ENCODE measurements at regions not wholly inside any gene's neighbourhood (a gene's known extent, or its start where the extent isn't known, plus 50 kb on each side); places are given as distances from the start of the nearest gene placed in this dataset.

GRCh38 chr3:148186881-148187280 is 510.8 kb upstream of the AGTR1 start:
- intact Hi-C loops (cut with DNase I; ENCODE audit: low total_unique reads) = no loop called here
- TF ChIP-seq POLR2A (IDR thresholded peaks at IDR 0.05) (no peak), CTCF (IDR thresholded peaks at IDR 0.05) (no peak)
- Histone ChIP-seq H3K4me3 (no peak overlapping the region), H3K36me3 (ENCODE audit: low read depth, missing control alignments) (no peaks in the 10 kb centered on the region), H3K4me1 (no peaks in the 10 kb centered on the region), H3K9me3 (no peaks in the 10 kb centered on the region), H3K27me3 (no peaks in the 10 kb centered on the region), H3K27ac (no peak overlapping the region)
- DNase-seq = no peak
- 72 to 73% methylated on average over 2 of the region's 2 CpGs for WGBS, 2 donors

- Histone ChIP-seq H3K27ac (no peak overlapping the region), H3K4me3 (no peak overlapping the region), H3K27me3 (no peaks in the 10 kb centered on the region), H3K9me3 (no peaks in the 10 kb centered on the region), H3K36me3 (ENCODE audit: low read depth, missing control alignments) (no peaks in the 10 kb centered on the region), H3K4me1 (no peaks in the 10 kb centered on the region)
- TF ChIP-seq CTCF (IDR thresholded peaks at IDR 0.05) (no peak), POLR2A (IDR thresholded peaks at IDR 0.05) (no peak)
- no peak for DNase-seq
- intact Hi-C loops (cut with DNase I; ENCODE audit: low total_unique reads) = no loop called here
These were observed 510.4 kb upstream of the AGTR1 start for GRCh38 chr3:148187296-148187695.

- intact Hi-C loops (cut with DNase I; ENCODE audit: low total_unique reads) = no loop called here
- no peaks in the 10 kb centered on the region for H3K9me3 ChIP-seq
- WGBS, 2 donors = 46 to 64% methylated on average over 1 of the region's 1 CpG
- no peak for TF ChIP-seq CTCF (IDR thresholded peaks at IDR 0.05)
- TF ChIP-seq POLR2A (IDR thresholded peaks at IDR 0.05) = no peak
- H3K27ac ChIP-seq = no peak overlapping the region
- no peaks in the 10 kb centered on the region for H3K36me3 ChIP-seq (ENCODE audit: low read depth, missing control alignments)
- no peaks in the 10 kb centered on the region for H3K4me1 ChIP-seq
- no peak overlapping the region for H3K4me3 ChIP-seq
- H3K27me3 ChIP-seq = no peaks in the 10 kb centered on the region
- DNase-seq = no peak
These were observed 507.2 kb upstream of the AGTR1 start for GRCh38 chr3:148190441-148190990.

- Histone ChIP-seq H3K27me3 (no peaks in the 10 kb centered on the region), H3K4me3 (no peak overlapping the region), H3K36me3 (ENCODE audit: low read depth, missing control alignments) (no peaks in the 10 kb centered on the region), H3K27ac (no peak overlapping the region), H3K9me3 (no peaks in the 10 kb centered on the region), H3K4me1 (no peaks in the 10 kb centered on the region)
- WGBS, 2 donors = 90% methylated on average over 5 of the region's 5 CpGs
- no peak for DNase-seq
- TF ChIP-seq POLR2A (IDR thresholded peaks at IDR 0.05) (no peak), CTCF (IDR thresholded peaks at IDR 0.05) (no peak)
- intact Hi-C loops (cut with DNase I; ENCODE audit: low total_unique reads) = no loop called here
These were observed 505.7 kb upstream of the AGTR1 start for GRCh38 chr3:148191966-148192365.

GRCh38 chr3:148197061-148197460 is 500.6 kb upstream of the AGTR1 start:
- Histone ChIP-seq H3K4me3 (no peak overlapping the region), H3K4me1 (no peaks in the 10 kb centered on the region), H3K27me3 (no peaks in the 10 kb centered on the region), H3K9me3 (no peaks in the 10 kb centered on the region), H3K36me3 (ENCODE audit: low read depth, missing control alignments) (no peaks in the 10 kb centered on the region), H3K27ac (no peak overlapping the region)
- intact Hi-C loops (cut with DNase I; ENCODE audit: low total_unique reads) = no loop called here
- TF ChIP-seq POLR2A (IDR thresholded peaks at IDR 0.05) (no peak), CTCF (IDR thresholded peaks at IDR 0.05) (no peak)
- DNase-seq = no peak
- WGBS, 2 donors = 85 to 89% methylated on average over 3 of the region's 3 CpGs
